B cell (primary cell): ENCODE measurements at regions not wholly inside any gene's neighbourhood (a gene's known extent, or its start where the extent isn't known, plus 50 kb on each side); places are given as distances from the start of the nearest gene placed in this dataset.

Experiments used
- ATAC-seq: fragments of 200-7000 bp; cut with Tn5 transposase; one replicate; pipeline ENCODE4 v1.10.0; 2021; ENCODE audit warnings: low read depth, mild to moderate bottlenecking, moderate number of reproducible peaks, moderate library complexity
- CTCF ChIA-PET: fragments of 350-600 bp; sonication (Branson Sonifier 250); formaldehyde crosslinking; loops from one replicate; lab custom pipeline; 2021; ENCODE audit warnings: antibody characterized with exemption, inconsistent platforms; lab: Charles Lee
- POLR2A ChIA-PET: fragments of 350-600 bp; sonication (Branson Sonifier 250); formaldehyde crosslinking; loops from one replicate; lab custom pipeline; 2021; ENCODE audit warnings: antibody characterized with exemption; lab: Charles Lee
- DNase-seq: peaks from one replicate; pipeline ENCODE4 v3.0.0; 2013
- H2AFZ ChIP-seq: 2 replicates; pipeline ENCODE4 v1.6.1; 2012; ENCODE audit warnings: mild to moderate bottlenecking, low read depth, low read length; ENCODE audit not compliant: insufficient read depth, poor library complexity, severe bottlenecking
- H3K27ac ChIP-seq, 2 donors: 1 replicate in 1 of 2; 2 replicates in 1 of 2; pipeline ENCODE4 v1.5.1; 2012 to 2013; ENCODE audit warnings: low read length in 2 of 2, mild to moderate bottlenecking in 2 of 2, moderate library complexity in 1 of 2
- H3K27me3 ChIP-seq, 4 experiments: fragments of 200-600 bp in 1 of 4; sonication (generic) in 1 of 4; replicated peaks in 1 of 4; 1 replicate in 2 of 4; 2 replicates in 2 of 4; pipeline versions ENCODE4 v1.6.1 to v1.7.0; 2013 to 2016; ENCODE audit warnings: low read length in 3 of 4, mild to moderate bottlenecking in 2 of 4, mixed read lengths in 1 of 4, moderate library complexity in 1 of 4; ENCODE audit not compliant: insufficient read depth in 4 of 4, control insufficient read depth in 3 of 4; ENCODE audit errors: control extremely low read depth in 1 of 4
- H3K36me3 ChIP-seq, 2 experiments: replicated peaks in 1 of 2; 1 replicate in 1 of 2; 2 replicates in 1 of 2; pipeline versions ENCODE4 v1.6.1 to v1.7.1; 2013; ENCODE audit warnings: low read length in 1 of 2; ENCODE audit not compliant: insufficient read depth in 2 of 2, control insufficient read depth in 1 of 2; ENCODE audit errors: control extremely low read depth in 1 of 2, extremely low read depth in 1 of 2
- H3K4me1 ChIP-seq, 2 donors: fragments of 200-600 bp in 1 of 2; sonication (generic) in 1 of 2; 1 replicate in 1 of 2; 2 replicates in 1 of 2; pipeline versions ENCODE4 v1.5.1 to v1.6.1; 2013 to 2017; ENCODE audit warnings: low read length in 2 of 2; ENCODE audit not compliant: control insufficient read depth in 2 of 2, insufficient read depth in 2 of 2
- H3K4me2 ChIP-seq: replicated peaks from 2 replicates; pipeline ENCODE3; 2012; ENCODE audit warnings: mild to moderate bottlenecking, low read depth, low read length; ENCODE audit not compliant: poor library complexity, severe bottlenecking
- H3K4me3 ChIP-seq, 5 experiments: fragments of 200-600 bp in 1 of 5; sonication (generic) in 1 of 5; 1 replicate in 3 of 5; 2 replicates in 2 of 5; pipeline versions ENCODE4 v1.5.1 to v1.7.0; 2011 to 2016; ENCODE audit warnings: low read length in 4 of 5, mild to moderate bottlenecking in 4 of 5, low read depth in 2 of 5, control low read depth in 1 of 5, moderate library complexity in 1 of 5; ENCODE audit not compliant: insufficient read depth in 1 of 5; ENCODE audit errors: control extremely low read depth in 1 of 5, extremely low read depth in 1 of 5
- H3K79me2 ChIP-seq: fragments of 200-600 bp; sonication (generic); one replicate; pipeline ENCODE4 v1.6.0; 2016; ENCODE audit warnings: low read length; ENCODE audit not compliant: control insufficient read depth, insufficient read depth
- H3K9ac ChIP-seq: fragments of 200-600 bp; sonication (generic); 2 replicates; pipeline ENCODE4 v1.6.1; 2017; ENCODE audit warnings: mild to moderate bottlenecking, low read length, moderate library complexity
- H3K9me3 ChIP-seq, 3 donors: one replicate each; pipeline versions ENCODE4 v1.6.1 to v1.7.1; 2013; ENCODE audit warnings: low read length in 2 of 3; ENCODE audit not compliant: control insufficient read depth in 2 of 3, insufficient read depth in 1 of 3; ENCODE audit errors: control extremely low read depth in 1 of 3
- H4K20me1 ChIP-seq: 2 replicates; pipeline ENCODE4 v1.6.0; 2012; ENCODE audit warnings: mild to moderate bottlenecking, low read length; ENCODE audit not compliant: insufficient read depth, control insufficient read depth, poor library complexity, severe bottlenecking
- H3K27ac Mint-ChIP-seq: one replicate; pipeline ENCODE4 v1.8.0; 2021; ENCODE audit warnings: mixed read lengths
- H3K27me3 Mint-ChIP-seq: one replicate; pipeline ENCODE4 v1.8.0; 2021; ENCODE audit warnings: mixed read lengths
- H3K4me1 Mint-ChIP-seq: one replicate; pipeline ENCODE4 v1.8.0; 2021; ENCODE audit warnings: mixed read lengths
- H3K4me3 Mint-ChIP-seq: one replicate; pipeline ENCODE4 v1.8.0; 2021; ENCODE audit warnings: mixed read lengths
- H3K9me3 Mint-ChIP-seq: one replicate; pipeline ENCODE4 v1.8.0; 2022; ENCODE audit warnings: mixed read lengths; ENCODE audit not compliant: insufficient read depth
- EZH2 ChIP-seq: IDR thresholded peaks from 2 replicates; pipeline ENCODE4 v1.6.1; 2012; ENCODE audit warnings: borderline replicate concordance, low read depth, mild to moderate bottlenecking, moderate library complexity, low read length; ENCODE audit not compliant: insufficient read depth, poor library complexity, severe bottlenecking
- WGBS: methylation state at CpG from one replicate; pipeline ENCODE4 v1.1.5; 2013; ENCODE audit warnings: missing lambda C conversion rate; ENCODE audit not compliant: insufficient coverage; 5-methylcytosine and 5-hydroxymethylcytosine counted together
- intact Hi-C: fragments of 100-400 bp; cut with micrococcal nuclease; formaldehyde crosslinking; loops from one replicate; pipeline ENCODE4 v1.10.0; 2022
- TF ChIP-seq, protein P1 (sequence below): fragments of 200-600 bp; IDR thresholded peaks from one replicate; pipeline ENCODE4 v1.8.0; 2022; ENCODE audit warnings: antibody characterized with exemption, mild to moderate bottlenecking

- Histone ChIP-seq H3K27me3 (no peaks in the 10 kb centered on the region), H3K4me2 (no peak overlapping the region), H3K36me3 (no peaks in the 10 kb centered on the region), H4K20me1 (no peaks in the 10 kb centered on the region), H3K79me2 (no peaks in the 10 kb centered on the region), H3K27ac (no peak overlapping the region), H3K4me1 (no peaks in the 10 kb centered on the region), H3K9me3 (peaks cover 0 to 3% (median 0%) of the 10 kb centered on the region in 3 donors), H3K4me3 (no peak overlapping the region), H3K9ac (no peak overlapping the region), H2AFZ (no peak overlapping the region)
- H3K27me3 Mint-ChIP-seq = peaks cover 23% of the 10 kb centered on the region
- H3K4me3 Mint-ChIP-seq = no peak overlapping the region
- no peak overlapping the region for H3K27ac Mint-ChIP-seq
- ChIA-PET CTCF (no interaction called here), POLR2A (no interaction called here)
- TF ChIP-seq EZH2 = no peak
- TF ChIP-seq, protein P1, sequence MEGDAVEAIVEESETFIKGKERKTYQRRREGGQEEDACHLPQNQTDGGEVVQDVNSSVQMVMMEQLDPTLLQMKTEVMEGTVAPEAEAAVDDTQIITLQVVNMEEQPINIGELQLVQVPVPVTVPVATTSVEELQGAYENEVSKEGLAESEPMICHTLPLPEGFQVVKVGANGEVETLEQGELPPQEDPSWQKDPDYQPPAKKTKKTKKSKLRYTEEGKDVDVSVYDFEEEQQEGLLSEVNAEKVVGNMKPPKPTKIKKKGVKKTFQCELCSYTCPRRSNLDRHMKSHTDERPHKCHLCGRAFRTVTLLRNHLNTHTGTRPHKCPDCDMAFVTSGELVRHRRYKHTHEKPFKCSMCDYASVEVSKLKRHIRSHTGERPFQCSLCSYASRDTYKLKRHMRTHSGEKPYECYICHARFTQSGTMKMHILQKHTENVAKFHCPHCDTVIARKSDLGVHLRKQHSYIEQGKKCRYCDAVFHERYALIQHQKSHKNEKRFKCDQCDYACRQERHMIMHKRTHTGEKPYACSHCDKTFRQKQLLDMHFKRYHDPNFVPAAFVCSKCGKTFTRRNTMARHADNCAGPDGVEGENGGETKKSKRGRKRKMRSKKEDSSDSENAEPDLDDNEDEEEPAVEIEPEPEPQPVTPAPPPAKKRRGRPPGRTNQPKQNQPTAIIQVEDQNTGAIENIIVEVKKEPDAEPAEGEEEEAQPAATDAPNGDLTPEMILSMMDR = no peak
- H3K4me1 Mint-ChIP-seq = no peaks in the 10 kb centered on the region
- intact Hi-C loops = no loop called here
- no peak for DNase-seq
- WGBS = no CpG with 5 or more reads among the region's 1 CpG
- no peak for ATAC-seq
- no peaks in the 10 kb centered on the region for H3K9me3 Mint-ChIP-seq
Observed at GRCh38 chr14:66177935-66178334, 308.2 kb upstream of the CCDC196 start.

DNA sequence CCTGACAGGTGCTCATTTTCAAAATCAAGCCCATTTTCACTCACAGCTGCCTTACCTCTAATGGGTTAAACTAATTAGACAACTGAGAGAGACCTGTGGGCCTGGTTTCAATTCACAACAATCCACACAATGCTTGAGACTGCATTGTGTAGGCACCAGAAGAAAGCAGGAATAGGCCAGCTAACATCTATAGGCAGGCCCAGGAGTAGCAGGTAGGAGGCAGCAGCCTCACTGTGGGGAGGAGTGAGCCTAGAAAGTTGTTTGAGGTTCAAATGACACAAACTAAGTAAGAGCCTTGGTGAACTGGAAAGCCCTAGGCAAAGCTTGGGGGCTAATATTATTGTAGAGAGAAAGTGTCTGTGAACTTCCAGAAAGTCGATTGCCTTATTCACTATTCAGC is 289.5 kb upstream of the CCDC196 start:
- H3K9me3 ChIP-seq = peaks cover 1 to 16% (median 6%) of the 10 kb centered on the region in 3 donors
- no peak overlapping the region for H3K27ac Mint-ChIP-seq
- no peaks in the 10 kb centered on the region for H3K4me1 ChIP-seq
- no peak overlapping the region for H3K4me3 ChIP-seq
- WGBS = 88% methylated on average over 1 of the region's 1 CpG
- no peaks in the 10 kb centered on the region for H3K4me1 Mint-ChIP-seq
- no peaks in the 10 kb centered on the region for H3K27me3 ChIP-seq
- ATAC-seq (no peak), DNase-seq (no peak)
- ChIA-PET POLR2A (no interaction called here), CTCF (no interaction called here)
- no peaks in the 10 kb centered on the region for H4K20me1 ChIP-seq
- peaks cover 26% of the 10 kb centered on the region for H3K27me3 Mint-ChIP-seq
- H3K9ac ChIP-seq = no peak overlapping the region
- H3K27ac ChIP-seq = no peak overlapping the region
- TF ChIP-seq, protein P1 = no peak
- TF ChIP-seq EZH2 = no peak
- H3K36me3 ChIP-seq = no peaks in the 10 kb centered on the region
- no peak overlapping the region for H2AFZ ChIP-seq
- H3K9me3 Mint-ChIP-seq = peaks cover 1% of the 10 kb centered on the region
- H3K79me2 ChIP-seq = no peaks in the 10 kb centered on the region
- H3K4me2 ChIP-seq = no peak overlapping the region
- intact Hi-C loops = no loop called here
- no peak overlapping the region for H3K4me3 Mint-ChIP-seq
